PC-9 (cell line): ENCODE measurements at regions not wholly inside any gene's neighbourhood (a gene's known extent, or its start where the extent isn't known, plus 50 kb on each side); places are given as distances from the start of the nearest gene placed in this dataset.

Experiments used
- EZH2 ChIP-seq: fragments of 200-600 bp; sonication (generic); IDR thresholded peaks from 2 replicates; pipeline ENCODE4 v1.8.0; 2017; ENCODE audit warnings: antibody characterized with exemption, low read depth
- TF ChIP-seq, protein P1 (sequence below): fragments of 200-600 bp; sonication (generic); conservative IDR thresholded peaks from 2 replicates; pipeline ENCODE4 v1.6.1; 2017; ENCODE audit warnings: mixed run types, antibody characterized with exemption, mild to moderate bottlenecking, moderate library complexity

DNA sequence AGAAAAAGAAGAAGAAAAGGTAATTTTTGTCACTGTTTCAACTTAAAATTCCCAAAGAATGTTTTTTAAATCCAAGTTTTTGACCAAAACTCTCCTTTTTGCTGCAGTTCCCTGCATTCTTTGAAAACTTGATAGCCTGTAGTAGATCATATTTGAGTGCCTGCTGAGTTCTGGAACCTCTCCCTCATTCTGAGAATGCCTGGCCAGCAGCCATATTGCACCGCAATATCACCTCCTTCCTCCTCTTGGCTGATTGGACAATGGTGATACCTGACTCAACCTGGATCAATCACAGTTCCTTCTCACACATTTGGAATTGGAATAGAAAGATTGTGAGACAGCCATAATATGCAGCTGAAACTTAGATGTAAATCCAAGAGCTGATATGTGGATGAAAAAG, 97.6 kb upstream of the GAP43 start:
- TF ChIP-seq, protein P1, sequence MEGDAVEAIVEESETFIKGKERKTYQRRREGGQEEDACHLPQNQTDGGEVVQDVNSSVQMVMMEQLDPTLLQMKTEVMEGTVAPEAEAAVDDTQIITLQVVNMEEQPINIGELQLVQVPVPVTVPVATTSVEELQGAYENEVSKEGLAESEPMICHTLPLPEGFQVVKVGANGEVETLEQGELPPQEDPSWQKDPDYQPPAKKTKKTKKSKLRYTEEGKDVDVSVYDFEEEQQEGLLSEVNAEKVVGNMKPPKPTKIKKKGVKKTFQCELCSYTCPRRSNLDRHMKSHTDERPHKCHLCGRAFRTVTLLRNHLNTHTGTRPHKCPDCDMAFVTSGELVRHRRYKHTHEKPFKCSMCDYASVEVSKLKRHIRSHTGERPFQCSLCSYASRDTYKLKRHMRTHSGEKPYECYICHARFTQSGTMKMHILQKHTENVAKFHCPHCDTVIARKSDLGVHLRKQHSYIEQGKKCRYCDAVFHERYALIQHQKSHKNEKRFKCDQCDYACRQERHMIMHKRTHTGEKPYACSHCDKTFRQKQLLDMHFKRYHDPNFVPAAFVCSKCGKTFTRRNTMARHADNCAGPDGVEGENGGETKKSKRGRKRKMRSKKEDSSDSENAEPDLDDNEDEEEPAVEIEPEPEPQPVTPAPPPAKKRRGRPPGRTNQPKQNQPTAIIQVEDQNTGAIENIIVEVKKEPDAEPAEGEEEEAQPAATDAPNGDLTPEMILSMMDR: no peak
- no peak for TF ChIP-seq EZH2
